ENCODE measurements at regions not wholly inside any gene's neighbourhood (a gene's known extent, or its start where the extent isn't known, plus 50 kb on each side); places are given as distances from the start of the nearest gene placed in this dataset.

DNA sequence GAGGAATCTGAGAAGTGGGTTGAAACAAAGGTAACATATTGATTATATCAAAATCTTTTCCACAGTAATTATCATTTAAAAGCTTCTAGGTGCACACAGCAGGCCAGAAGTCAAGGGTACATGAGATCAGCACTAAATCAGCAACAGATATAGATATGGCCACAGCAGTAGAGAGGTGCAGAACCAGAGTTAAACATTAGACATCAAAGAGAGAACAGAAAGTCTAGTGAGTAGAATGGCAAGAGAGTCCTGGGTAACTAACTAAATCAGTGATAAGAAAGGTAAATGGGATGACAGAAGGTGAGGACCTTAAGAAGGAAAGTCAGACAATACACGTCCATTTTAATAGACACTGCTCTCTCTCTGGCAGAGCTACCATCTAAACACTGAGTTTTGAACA lies 119.5 kb upstream of the GRIA4 start:
- Histone ChIP-seq H3K4me2 (ENCODE audit: low read depth, low read length, poor library complexity, severe bottlenecking) (no peak overlapping the region), H3K9ac (ENCODE audit: low read depth, low read length, poor library complexity, severe bottlenecking) (no peak overlapping the region), H4K20me1 (ENCODE audit: insufficient read depth, low read length, poor library complexity, severe bottlenecking) (no peaks in the 10 kb centered on the region), H3K79me2 (ENCODE audit: insufficient read depth, low read length) (no peaks in the 10 kb centered on the region), H3K9me3 (ENCODE audit: insufficient read depth, low read depth, low read length) (no peaks in the 10 kb centered on the region), H3K36me3 (ENCODE audit: insufficient read depth, low read length) (no peaks in the 10 kb centered on the region), H3K27me3 (ENCODE audit: insufficient read depth, low read length, poor library complexity, severe bottlenecking) (no peaks in the 10 kb centered on the region), H2AFZ (ENCODE audit: low read length) (no peak overlapping the region), H3K4me1 (ENCODE audit: insufficient read depth, low read length, poor library complexity, severe bottlenecking) (no peaks in the 10 kb centered on the region), H3K9me2 (replicated peaks; ENCODE audit: low read depth, low read length) (no peaks in the 10 kb centered on the region), H3K4me3 (ENCODE audit: low read length, poor library complexity, severe bottlenecking) (no peak overlapping the region), H3F3A (ENCODE audit: low read depth) (no peaks in the 10 kb centered on the region)
- TF ChIP-seq EZH2phosphoT487 (IDR thresholded peaks at IDR 0.05; ENCODE audit: borderline replicate concordance), result no peak
- TF ChIP-seq, protein P1, sequence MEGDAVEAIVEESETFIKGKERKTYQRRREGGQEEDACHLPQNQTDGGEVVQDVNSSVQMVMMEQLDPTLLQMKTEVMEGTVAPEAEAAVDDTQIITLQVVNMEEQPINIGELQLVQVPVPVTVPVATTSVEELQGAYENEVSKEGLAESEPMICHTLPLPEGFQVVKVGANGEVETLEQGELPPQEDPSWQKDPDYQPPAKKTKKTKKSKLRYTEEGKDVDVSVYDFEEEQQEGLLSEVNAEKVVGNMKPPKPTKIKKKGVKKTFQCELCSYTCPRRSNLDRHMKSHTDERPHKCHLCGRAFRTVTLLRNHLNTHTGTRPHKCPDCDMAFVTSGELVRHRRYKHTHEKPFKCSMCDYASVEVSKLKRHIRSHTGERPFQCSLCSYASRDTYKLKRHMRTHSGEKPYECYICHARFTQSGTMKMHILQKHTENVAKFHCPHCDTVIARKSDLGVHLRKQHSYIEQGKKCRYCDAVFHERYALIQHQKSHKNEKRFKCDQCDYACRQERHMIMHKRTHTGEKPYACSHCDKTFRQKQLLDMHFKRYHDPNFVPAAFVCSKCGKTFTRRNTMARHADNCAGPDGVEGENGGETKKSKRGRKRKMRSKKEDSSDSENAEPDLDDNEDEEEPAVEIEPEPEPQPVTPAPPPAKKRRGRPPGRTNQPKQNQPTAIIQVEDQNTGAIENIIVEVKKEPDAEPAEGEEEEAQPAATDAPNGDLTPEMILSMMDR (conservative IDR thresholded peaks at IDR 0.05; ENCODE audit: low read length), result no peak

DNA sequence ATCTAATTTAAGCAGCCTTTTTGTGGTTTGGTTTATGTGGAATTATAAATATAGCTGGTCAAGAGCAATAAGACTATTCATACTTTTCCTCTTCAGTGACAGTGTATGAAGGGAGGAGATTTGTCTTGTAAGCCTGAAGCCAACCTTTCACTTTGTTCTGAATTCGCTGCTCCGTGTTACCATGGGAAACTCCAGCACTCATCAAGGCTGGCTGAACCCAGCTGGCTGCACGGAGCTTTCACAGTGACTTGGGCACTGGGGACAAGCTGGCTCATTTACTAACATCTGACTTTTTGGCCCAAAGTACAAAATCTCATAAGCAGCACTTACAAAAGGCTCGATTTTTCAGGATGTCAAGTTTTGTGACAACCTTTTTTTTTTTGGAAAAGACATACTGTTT lies 120.4 kb upstream of the GRIA4 start:
- no peak for TF ChIP-seq EZH2phosphoT487 (IDR thresholded peaks at IDR 0.05; ENCODE audit: borderline replicate concordance)
- TF ChIP-seq, protein P1 (conservative IDR thresholded peaks at IDR 0.05; ENCODE audit: low read length), result no peak
- Histone ChIP-seq H2AFZ (ENCODE audit: low read length) (no peak overlapping the region), H3K4me2 (ENCODE audit: low read depth, low read length, poor library complexity, severe bottlenecking) (no peak overlapping the region), H3K79me2 (ENCODE audit: insufficient read depth, low read length) (no peaks in the 10 kb centered on the region), H3K27me3 (ENCODE audit: insufficient read depth, low read length, poor library complexity, severe bottlenecking) (no peaks in the 10 kb centered on the region), H3K36me3 (ENCODE audit: insufficient read depth, low read length) (no peaks in the 10 kb centered on the region), H3K9ac (ENCODE audit: low read depth, low read length, poor library complexity, severe bottlenecking) (no peak overlapping the region), H4K20me1 (ENCODE audit: insufficient read depth, low read length, poor library complexity, severe bottlenecking) (no peaks in the 10 kb centered on the region), H3K4me1 (ENCODE audit: insufficient read depth, low read length, poor library complexity, severe bottlenecking) (no peaks in the 10 kb centered on the region), H3K9me3 (ENCODE audit: insufficient read depth, low read depth, low read length) (no peaks in the 10 kb centered on the region), H3K4me3 (ENCODE audit: low read length, poor library complexity, severe bottlenecking) (no peak overlapping the region), H3F3A (ENCODE audit: low read depth) (no peaks in the 10 kb centered on the region), H3K9me2 (replicated peaks; ENCODE audit: low read depth, low read length) (no peaks in the 10 kb centered on the region)

DNA sequence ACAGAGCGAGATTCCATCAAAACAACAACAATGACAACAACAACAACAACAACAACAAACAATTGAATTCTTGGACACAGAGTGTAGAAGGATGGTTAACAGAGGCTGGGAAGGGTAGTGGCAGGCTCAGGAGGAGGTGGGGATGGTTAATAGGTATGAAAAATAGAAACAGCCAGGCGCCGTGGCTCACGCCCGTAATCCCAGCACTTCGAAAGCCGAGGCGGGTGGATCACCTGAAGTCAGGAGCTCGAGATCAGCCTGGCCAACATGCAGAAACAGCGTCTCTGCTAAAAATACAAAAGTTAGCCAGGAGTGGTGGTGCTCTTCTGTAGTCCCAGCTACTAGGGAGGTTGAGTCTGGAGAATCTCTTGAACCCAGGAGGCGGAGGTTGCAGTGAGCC lies 122.9 kb upstream of the GRIA4 start:
- no peaks in the 10 kb centered on the region for H3K27me3 ChIP-seq (ENCODE audit: insufficient read depth, low read length, poor library complexity, severe bottlenecking)
- no peaks in the 10 kb centered on the region for H3K4me1 ChIP-seq (ENCODE audit: insufficient read depth, low read length, poor library complexity, severe bottlenecking)
- no peak overlapping the region for H3K9ac ChIP-seq (ENCODE audit: low read depth, low read length, poor library complexity, severe bottlenecking)
- H3K9me3 ChIP-seq (ENCODE audit: insufficient read depth, low read depth, low read length), result no peaks in the 10 kb centered on the region
- H4K20me1 ChIP-seq (ENCODE audit: insufficient read depth, low read length, poor library complexity, severe bottlenecking), result no peaks in the 10 kb centered on the region
- no peaks in the 10 kb centered on the region for H3K9me2 ChIP-seq (replicated peaks; ENCODE audit: low read depth, low read length)
- H3K4me3 ChIP-seq (ENCODE audit: low read length, poor library complexity, severe bottlenecking), result no peak overlapping the region
- H2AFZ ChIP-seq (ENCODE audit: low read length), result no peak overlapping the region
- H3K79me2 ChIP-seq (ENCODE audit: insufficient read depth, low read length), result no peaks in the 10 kb centered on the region
- H3F3A ChIP-seq (ENCODE audit: low read depth), result no peaks in the 10 kb centered on the region
- H3K36me3 ChIP-seq (ENCODE audit: insufficient read depth, low read length), result no peaks in the 10 kb centered on the region
- TF ChIP-seq, protein P1 (conservative IDR thresholded peaks at IDR 0.05; ENCODE audit: low read length), result no peak
- TF ChIP-seq EZH2phosphoT487 (IDR thresholded peaks at IDR 0.05; ENCODE audit: borderline replicate concordance), result no peak
- no peak overlapping the region for H3K4me2 ChIP-seq (ENCODE audit: low read depth, low read length, poor library complexity, severe bottlenecking)
